GM23338 (cell line): ENCODE measurements at regions not wholly inside any gene's neighbourhood (a gene's known extent, or its start where the extent isn't known, plus 50 kb on each side); places are given as distances from the start of the nearest gene placed in this dataset.

Source experiments
- ATAC-seq: fragments of 200-7000 bp; cut with Tn5 transposase; 3 replicates; pipeline ENCODE4 v1.9.1; 2020
- DNase-seq: peaks from one replicate; pipeline ENCODE4 v3.0.0-alpha.2; 2015; ENCODE audit warnings: low spot score
- H2AFZ ChIP-seq: fragments of 200-600 bp; sonication (generic); 2 replicates; pipeline ENCODE4 v1.8.0; 2016; ENCODE audit warnings: antibody characterized with exemption, mild to moderate bottlenecking, moderate library complexity
- H3F3A ChIP-seq: fragments of 200-600 bp; sonication (generic); replicated peaks from 2 replicates; pipeline ENCODE4 v1.8.0; 2017; ENCODE audit warnings: antibody characterized with exemption, mixed run types, low read depth
- H3K27ac ChIP-seq: fragments of 200-600 bp; sonication (generic); 2 replicates; pipeline ENCODE4 v1.6.1; 2016; ENCODE audit warnings: low read depth
- H3K27me3 ChIP-seq: fragments of 200-600 bp; sonication (generic); 2 replicates; pipeline ENCODE4 v1.8.0; 2016; ENCODE audit warnings: mild to moderate bottlenecking, mixed run types, moderate library complexity; ENCODE audit not compliant: insufficient read depth
- H3K36me3 ChIP-seq: fragments of 200-600 bp; sonication (generic); 2 replicates; pipeline ENCODE4 v1.8.0; 2016; ENCODE audit warnings: mild to moderate bottlenecking; ENCODE audit not compliant: insufficient read depth
- H3K4me1 ChIP-seq: fragments of 200-600 bp; sonication (generic); 2 replicates; pipeline ENCODE4 v1.8.0; 2016; ENCODE audit warnings: mild to moderate bottlenecking, moderate library complexity; ENCODE audit not compliant: insufficient read depth
- H3K4me2 ChIP-seq: fragments of 200-600 bp; sonication (generic); 2 replicates; pipeline ENCODE4 v1.7.1; 2017; ENCODE audit warnings: mixed run types
- H3K4me3 ChIP-seq: fragments of 200-600 bp; sonication (generic); 2 replicates; pipeline ENCODE4 v1.6.1; 2016; ENCODE audit warnings: mixed run types
- H3K79me2 ChIP-seq: fragments of 200-600 bp; sonication (generic); replicated peaks from 2 replicates; pipeline ENCODE4 v1.8.0; 2017; ENCODE audit warnings: mild to moderate bottlenecking; ENCODE audit not compliant: insufficient read depth
- H3K9me2 ChIP-seq: fragments of 200-600 bp; sonication (generic); 2 replicates; pipeline ENCODE4 v1.8.0; 2017; ENCODE audit not compliant: insufficient read depth
- H4K20me1 ChIP-seq: fragments of 200-600 bp; sonication (generic); replicated peaks from 2 replicates; pipeline ENCODE4 v1.8.0; 2017; ENCODE audit warnings: mild to moderate bottlenecking; ENCODE audit not compliant: insufficient read depth
- H3K27ac Mint-ChIP-seq: 2 replicates; pipeline ENCODE4 v1.8.0; 2020; ENCODE audit warnings: inconsistent platforms, mild to moderate bottlenecking, moderate library complexity, mixed read lengths
- H3K27me3 Mint-ChIP-seq: 3 replicates; pipeline ENCODE4 v1.8.0; 2022; ENCODE audit warnings: low read depth, mild to moderate bottlenecking, moderate library complexity, mixed read lengths, inconsistent platforms; ENCODE audit not compliant: insufficient read depth, poor library complexity
- H3K36me3 Mint-ChIP-seq: 3 replicates; pipeline ENCODE4 v1.8.0; 2021; ENCODE audit warnings: low read depth, mild to moderate bottlenecking, inconsistent platforms, moderate library complexity, mixed read lengths
- H3K4me1 Mint-ChIP-seq: 3 replicates; pipeline ENCODE4 v1.8.0; 2020; ENCODE audit warnings: mild to moderate bottlenecking, inconsistent platforms, mixed read lengths
- H3K4me3 Mint-ChIP-seq: 3 replicates; pipeline ENCODE4 v1.8.0; 2021; ENCODE audit warnings: moderate library complexity, mild to moderate bottlenecking, inconsistent platforms, mixed read lengths
- H3K9me3 Mint-ChIP-seq: 3 replicates; pipeline ENCODE4 v1.8.0; 2020; ENCODE audit warnings: moderate library complexity, mild to moderate bottlenecking, inconsistent platforms, mixed read lengths
- EZH2 ChIP-seq: fragments of 200-600 bp; sonication (generic); IDR thresholded peaks from one replicate; pipeline ENCODE4 v1.8.0; 2017; ENCODE audit warnings: antibody characterized with exemption, mild to moderate bottlenecking, low read depth; ENCODE audit not compliant: unreplicated experiment
- EZH2phosphoT487 ChIP-seq: fragments of 200-600 bp; sonication (generic); IDR thresholded peaks from one replicate; pipeline ENCODE4 v1.8.1; 2018; ENCODE audit warnings: antibody characterized with exemption; ENCODE audit not compliant: unreplicated experiment
- JUNB ChIP-seq: IDR thresholded peaks from one replicate; pipeline ENCODE4 v1.6.1; 2016; ENCODE audit warnings: antibody characterized with exemption; ENCODE audit not compliant: unreplicated experiment
- POLR2AphosphoS5 ChIP-seq: IDR thresholded peaks from 2 replicates; pipeline ENCODE4 v1.6.1; 2016; ENCODE audit warnings: antibody characterized with exemption, low read depth
- ZNF114 ChIP-seq: fragments of 250-450 bp; sonication (Bioruptor Pico); IDR thresholded peaks from 2 replicates; pipeline ENCODE4 v1.5.0; 2020; ENCODE audit warnings: mild to moderate bottlenecking, moderate library complexity
- ZNF331 ChIP-seq: fragments of 250-450 bp; sonication (Bioruptor Pico); IDR thresholded peaks from 2 replicates; pipeline ENCODE4 v1.5.0; 2020; ENCODE audit warnings: low read depth, mild to moderate bottlenecking, moderate library complexity
- TF ChIP-seq, protein P1 (sequence below): IDR thresholded peaks from one replicate; pipeline ENCODE4 v1.6.1; 2018; ENCODE audit warnings: antibody characterized with exemption; ENCODE audit not compliant: unreplicated experiment
- TF ChIP-seq, protein P2 (sequence below): fragments of 250-450 bp; sonication (Bioruptor Pico); IDR thresholded peaks from 2 replicates; pipeline ENCODE4 v1.5.0; 2020; ENCODE audit warnings: mild to moderate bottlenecking, moderate library complexity
- TF ChIP-seq, protein P3 (sequence below), 2 experiments: fragments of 200-600 bp in 1 of 2; sonication (generic) in 1 of 2; conservative IDR thresholded peaks; 2 replicates each; pipeline versions ENCODE4 v1.5.1 to v1.6.1; 2016 to 2017; ENCODE audit warnings: antibody characterized with exemption in 2 of 2, low read depth in 2 of 2, mild to moderate bottlenecking in 2 of 2, moderate library complexity in 1 of 2

DNA sequence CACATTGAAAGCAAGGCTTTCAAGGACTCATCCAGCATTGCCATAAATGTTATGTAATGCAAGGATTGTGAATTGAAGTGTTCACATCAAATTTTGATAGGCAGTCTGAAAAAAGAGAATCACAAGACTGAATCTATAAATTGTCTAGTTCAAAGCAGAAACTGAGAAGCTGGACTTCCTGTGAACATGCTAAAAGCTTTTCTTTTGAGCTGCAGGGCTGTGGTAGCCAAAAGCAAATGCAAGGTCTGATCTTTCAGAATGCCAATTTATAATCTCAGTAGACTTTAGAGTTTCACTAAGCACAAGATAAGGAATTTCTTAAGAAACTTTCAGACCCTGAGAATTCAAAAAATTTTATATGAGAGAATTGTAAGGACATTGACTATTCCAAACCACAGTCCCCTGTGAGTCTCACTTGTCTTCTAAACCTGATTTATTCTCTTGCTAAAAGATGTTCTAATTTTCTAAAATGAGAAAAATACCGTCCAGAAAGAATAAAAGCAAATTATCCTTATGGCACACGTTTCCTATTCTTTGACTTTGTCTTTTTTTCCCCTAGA is 1700.3 kb downstream of the OTOL1 start:
- no peaks in the 10 kb centered on the region for H4K20me1 ChIP-seq
- no peaks in the 10 kb centered on the region for H3K4me1 ChIP-seq
- H3K27ac ChIP-seq: no peak overlapping the region
- Mint-ChIP-seq H3K27me3 (no peaks in the 10 kb centered on the region), H3K4me1 (no peaks in the 10 kb centered on the region), H3K27ac (no peak overlapping the region), H3K36me3 (no peaks in the 10 kb centered on the region), H3K9me3 (no peaks in the 10 kb centered on the region), H3K4me3 (no peak overlapping the region)
- no peaks in the 10 kb centered on the region for H3K79me2 ChIP-seq
- no peak overlapping the region for H3K4me2 ChIP-seq
- no peaks in the 10 kb centered on the region for H3K36me3 ChIP-seq
- no peaks in the 10 kb centered on the region for H3K27me3 ChIP-seq
- H3K4me3 ChIP-seq: no peak overlapping the region
- H3K9me2 ChIP-seq: no peaks in the 10 kb centered on the region
- no peak overlapping the region for H2AFZ ChIP-seq
- no peak for ATAC-seq
- TF ChIP-seq EZH2phosphoT487 (no peak), EZH2 (no peak), ZNF114 (CRISPR knock-in tag) (no peak), POLR2AphosphoS5 (no peak), ZNF331 (no peak), JUNB (no peak)
- TF ChIP-seq, protein P1, sequence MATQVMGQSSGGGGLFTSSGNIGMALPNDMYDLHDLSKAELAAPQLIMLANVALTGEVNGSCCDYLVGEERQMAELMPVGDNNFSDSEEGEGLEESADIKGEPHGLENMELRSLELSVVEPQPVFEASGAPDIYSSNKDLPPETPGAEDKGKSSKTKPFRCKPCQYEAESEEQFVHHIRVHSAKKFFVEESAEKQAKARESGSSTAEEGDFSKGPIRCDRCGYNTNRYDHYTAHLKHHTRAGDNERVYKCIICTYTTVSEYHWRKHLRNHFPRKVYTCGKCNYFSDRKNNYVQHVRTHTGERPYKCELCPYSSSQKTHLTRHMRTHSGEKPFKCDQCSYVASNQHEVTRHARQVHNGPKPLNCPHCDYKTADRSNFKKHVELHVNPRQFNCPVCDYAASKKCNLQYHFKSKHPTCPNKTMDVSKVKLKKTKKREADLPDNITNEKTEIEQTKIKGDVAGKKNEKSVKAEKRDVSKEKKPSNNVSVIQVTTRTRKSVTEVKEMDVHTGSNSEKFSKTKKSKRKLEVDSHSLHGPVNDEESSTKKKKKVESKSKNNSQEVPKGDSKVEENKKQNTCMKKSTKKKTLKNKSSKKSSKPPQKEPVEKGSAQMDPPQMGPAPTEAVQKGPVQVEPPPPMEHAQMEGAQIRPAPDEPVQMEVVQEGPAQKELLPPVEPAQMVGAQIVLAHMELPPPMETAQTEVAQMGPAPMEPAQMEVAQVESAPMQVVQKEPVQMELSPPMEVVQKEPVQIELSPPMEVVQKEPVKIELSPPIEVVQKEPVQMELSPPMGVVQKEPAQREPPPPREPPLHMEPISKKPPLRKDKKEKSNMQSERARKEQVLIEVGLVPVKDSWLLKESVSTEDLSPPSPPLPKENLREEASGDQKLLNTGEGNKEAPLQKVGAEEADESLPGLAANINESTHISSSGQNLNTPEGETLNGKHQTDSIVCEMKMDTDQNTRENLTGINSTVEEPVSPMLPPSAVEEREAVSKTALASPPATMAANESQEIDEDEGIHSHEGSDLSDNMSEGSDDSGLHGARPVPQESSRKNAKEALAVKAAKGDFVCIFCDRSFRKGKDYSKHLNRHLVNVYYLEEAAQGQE: no peak
- TF ChIP-seq, protein P2, sequence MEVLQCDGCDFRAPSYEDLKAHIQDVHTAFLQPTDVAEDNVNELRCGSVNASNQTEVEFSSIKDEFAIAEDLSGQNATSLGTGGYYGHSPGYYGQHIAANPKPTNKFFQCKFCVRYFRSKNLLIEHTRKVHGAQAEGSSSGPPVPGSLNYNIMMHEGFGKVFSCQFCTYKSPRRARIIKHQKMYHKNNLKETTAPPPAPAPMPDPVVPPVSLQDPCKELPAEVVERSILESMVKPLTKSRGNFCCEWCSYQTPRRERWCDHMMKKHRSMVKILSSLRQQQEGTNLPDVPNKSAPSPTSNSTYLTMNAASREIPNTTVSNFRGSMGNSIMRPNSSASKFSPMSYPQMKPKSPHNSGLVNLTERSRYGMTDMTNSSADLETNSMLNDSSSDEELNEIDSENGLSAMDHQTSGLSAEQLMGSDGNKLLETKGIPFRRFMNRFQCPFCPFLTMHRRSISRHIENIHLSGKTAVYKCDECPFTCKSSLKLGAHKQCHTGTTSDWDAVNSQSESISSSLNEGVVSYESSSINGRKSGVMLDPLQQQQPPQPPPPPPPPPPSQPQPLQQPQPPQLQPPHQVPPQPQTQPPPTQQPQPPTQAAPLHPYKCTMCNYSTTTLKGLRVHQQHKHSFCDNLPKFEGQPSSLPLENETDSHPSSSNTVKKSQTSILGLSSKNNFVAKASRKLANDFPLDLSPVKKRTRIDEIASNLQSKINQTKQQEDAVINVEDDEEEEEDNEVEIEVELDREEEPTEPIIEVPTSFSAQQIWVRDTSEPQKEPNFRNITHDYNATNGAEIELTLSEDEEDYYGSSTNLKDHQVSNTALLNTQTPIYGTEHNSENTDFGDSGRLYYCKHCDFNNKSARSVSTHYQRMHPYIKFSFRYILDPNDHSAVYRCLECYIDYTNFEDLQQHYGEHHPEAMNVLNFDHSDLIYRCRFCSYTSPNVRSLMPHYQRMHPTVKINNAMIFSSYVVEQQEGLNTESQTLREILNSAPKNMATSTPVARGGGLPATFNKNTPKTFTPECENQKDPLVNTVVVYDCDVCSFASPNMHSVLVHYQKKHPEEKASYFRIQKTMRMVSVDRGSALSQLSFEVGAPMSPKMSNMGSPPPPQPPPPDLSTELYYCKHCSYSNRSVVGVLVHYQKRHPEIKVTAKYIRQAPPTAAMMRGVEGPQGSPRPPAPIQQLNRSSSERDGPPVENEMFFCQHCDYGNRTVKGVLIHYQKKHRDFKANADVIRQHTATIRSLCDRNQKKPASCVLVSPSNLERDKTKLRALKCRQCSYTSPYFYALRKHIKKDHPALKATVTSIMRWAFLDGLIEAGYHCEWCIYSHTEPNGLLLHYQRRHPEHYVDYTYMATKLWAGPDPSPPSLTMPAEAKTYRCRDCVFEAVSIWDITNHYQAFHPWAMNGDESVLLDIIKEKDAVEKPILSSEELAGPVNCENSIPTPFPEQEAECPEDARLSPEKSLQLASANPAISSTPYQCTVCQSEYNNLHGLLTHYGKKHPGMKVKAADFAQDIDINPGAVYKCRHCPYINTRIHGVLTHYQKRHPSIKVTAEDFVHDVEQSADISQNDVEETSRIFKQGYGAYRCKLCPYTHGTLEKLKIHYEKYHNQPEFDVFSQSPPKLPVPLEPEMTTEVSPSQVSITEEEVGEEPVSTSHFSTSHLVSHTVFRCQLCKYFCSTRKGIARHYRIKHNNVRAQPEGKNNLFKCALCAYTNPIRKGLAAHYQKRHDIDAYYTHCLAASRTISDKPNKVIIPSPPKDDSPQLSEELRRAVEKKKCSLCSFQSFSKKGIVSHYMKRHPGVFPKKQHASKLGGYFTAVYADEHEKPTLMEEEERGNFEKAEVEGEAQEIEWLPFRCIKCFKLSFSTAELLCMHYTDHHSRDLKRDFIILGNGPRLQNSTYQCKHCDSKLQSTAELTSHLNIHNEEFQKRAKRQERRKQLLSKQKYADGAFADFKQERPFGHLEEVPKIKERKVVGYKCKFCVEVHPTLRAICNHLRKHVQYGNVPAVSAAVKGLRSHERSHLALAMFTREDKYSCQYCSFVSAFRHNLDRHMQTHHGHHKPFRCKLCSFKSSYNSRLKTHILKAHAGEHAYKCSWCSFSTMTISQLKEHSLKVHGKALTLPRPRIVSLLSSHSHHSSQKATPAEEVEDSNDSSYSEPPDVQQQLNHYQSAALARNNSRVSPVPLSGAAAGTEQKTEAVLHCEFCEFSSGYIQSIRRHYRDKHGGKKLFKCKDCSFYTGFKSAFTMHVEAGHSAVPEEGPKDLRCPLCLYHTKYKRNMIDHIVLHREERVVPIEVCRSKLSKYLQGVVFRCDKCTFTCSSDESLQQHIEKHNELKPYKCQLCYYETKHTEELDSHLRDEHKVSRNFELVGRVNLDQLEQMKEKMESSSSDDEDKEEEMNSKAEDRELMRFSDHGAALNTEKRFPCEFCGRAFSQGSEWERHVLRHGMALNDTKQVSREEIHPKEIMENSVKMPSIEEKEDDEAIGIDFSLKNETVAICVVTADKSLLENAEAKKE (CRISPR knock-in tag): no peak
- TF ChIP-seq, protein P3, sequence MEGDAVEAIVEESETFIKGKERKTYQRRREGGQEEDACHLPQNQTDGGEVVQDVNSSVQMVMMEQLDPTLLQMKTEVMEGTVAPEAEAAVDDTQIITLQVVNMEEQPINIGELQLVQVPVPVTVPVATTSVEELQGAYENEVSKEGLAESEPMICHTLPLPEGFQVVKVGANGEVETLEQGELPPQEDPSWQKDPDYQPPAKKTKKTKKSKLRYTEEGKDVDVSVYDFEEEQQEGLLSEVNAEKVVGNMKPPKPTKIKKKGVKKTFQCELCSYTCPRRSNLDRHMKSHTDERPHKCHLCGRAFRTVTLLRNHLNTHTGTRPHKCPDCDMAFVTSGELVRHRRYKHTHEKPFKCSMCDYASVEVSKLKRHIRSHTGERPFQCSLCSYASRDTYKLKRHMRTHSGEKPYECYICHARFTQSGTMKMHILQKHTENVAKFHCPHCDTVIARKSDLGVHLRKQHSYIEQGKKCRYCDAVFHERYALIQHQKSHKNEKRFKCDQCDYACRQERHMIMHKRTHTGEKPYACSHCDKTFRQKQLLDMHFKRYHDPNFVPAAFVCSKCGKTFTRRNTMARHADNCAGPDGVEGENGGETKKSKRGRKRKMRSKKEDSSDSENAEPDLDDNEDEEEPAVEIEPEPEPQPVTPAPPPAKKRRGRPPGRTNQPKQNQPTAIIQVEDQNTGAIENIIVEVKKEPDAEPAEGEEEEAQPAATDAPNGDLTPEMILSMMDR (conservative IDR thresholded peaks at IDR 0.05; ENCODE audit: low read depth in 2 of 2): no peak
- H3F3A ChIP-seq: no peaks in the 10 kb centered on the region
- no peak for DNase-seq
